Mammary epithelial cell (primary cell): ENCODE measurements at regions not wholly inside any gene's neighbourhood (a gene's known extent, or its start where the extent isn't known, plus 50 kb on each side); places are given as distances from the start of the nearest gene placed in this dataset.

Experiments used
- EZH2 ChIP-seq: IDR thresholded peaks from 2 replicates; pipeline ENCODE4 v1.6.1; 2012; ENCODE audit warnings: low read length, inconsistent platforms, borderline replicate concordance
- TF ChIP-seq, protein P1 (sequence below), 2 donors: IDR thresholded peaks in 1 of 2; conservative IDR thresholded peaks in 1 of 2; 2 replicates each; pipeline ENCODE4 v1.5.1; 2011 to 2012; ENCODE audit warnings: inconsistent platforms in 2 of 2, low read length in 2 of 2, mild to moderate bottlenecking in 2 of 2, control low read depth in 1 of 2, low read depth in 1 of 2; ENCODE audit not compliant: insufficient read depth in 1 of 2; ENCODE audit errors: extremely low read depth in 1 of 2

GRCh38 chr2:161555826-161556225 is 68.4 kb upstream of the SLC4A10 start:
- TF ChIP-seq, protein P1, sequence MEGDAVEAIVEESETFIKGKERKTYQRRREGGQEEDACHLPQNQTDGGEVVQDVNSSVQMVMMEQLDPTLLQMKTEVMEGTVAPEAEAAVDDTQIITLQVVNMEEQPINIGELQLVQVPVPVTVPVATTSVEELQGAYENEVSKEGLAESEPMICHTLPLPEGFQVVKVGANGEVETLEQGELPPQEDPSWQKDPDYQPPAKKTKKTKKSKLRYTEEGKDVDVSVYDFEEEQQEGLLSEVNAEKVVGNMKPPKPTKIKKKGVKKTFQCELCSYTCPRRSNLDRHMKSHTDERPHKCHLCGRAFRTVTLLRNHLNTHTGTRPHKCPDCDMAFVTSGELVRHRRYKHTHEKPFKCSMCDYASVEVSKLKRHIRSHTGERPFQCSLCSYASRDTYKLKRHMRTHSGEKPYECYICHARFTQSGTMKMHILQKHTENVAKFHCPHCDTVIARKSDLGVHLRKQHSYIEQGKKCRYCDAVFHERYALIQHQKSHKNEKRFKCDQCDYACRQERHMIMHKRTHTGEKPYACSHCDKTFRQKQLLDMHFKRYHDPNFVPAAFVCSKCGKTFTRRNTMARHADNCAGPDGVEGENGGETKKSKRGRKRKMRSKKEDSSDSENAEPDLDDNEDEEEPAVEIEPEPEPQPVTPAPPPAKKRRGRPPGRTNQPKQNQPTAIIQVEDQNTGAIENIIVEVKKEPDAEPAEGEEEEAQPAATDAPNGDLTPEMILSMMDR (conservative IDR thresholded peaks at IDR 0.05 in 1 of 2, IDR thresholded peaks at IDR 0.05 in 1 of 2; ENCODE audit: extremely low read depth in 1 of 2, insufficient read depth in 1 of 2, low read depth in 1 of 2, low read length in 2 of 2): no peak
- TF ChIP-seq EZH2: no peak
